Right kidney (tissue), 1 donor: ENCODE measurements at regions not wholly inside any gene's neighbourhood (a gene's known extent, or its start where the extent isn't known, plus 50 kb on each side); places are given as distances from the start of the nearest gene placed in this dataset.

Experiments
- DNase-seq: peaks from one replicate; pipeline ENCODE4 v3.0.0-alpha.2; 2016

GRCh38 chr7:68314208-68314607 lies 1284.1 kb upstream of the AUTS2 start:
- DNase-seq = no peak

- no peak for DNase-seq
These were observed 1280.8 kb upstream of the AUTS2 start for GRCh38 chr7:68317476-68317875.

- DNase-seq = no peak
These were observed 1279.2 kb upstream of the AUTS2 start for GRCh38 chr7:68319061-68319460.

GRCh38 chr7:68321076-68321639 lies 1277.1 kb upstream of the AUTS2 start:
- DNase-seq = peak; percentile 39

- DNase-seq = no peak
These were observed 1276.3 kb upstream of the AUTS2 start for GRCh38 chr7:68321776-68322496.

GRCh38 chr7:68324621-68325020 lies 1273.7 kb upstream of the AUTS2 start:
- DNase-seq = no peak

GRCh38 chr7:68334216-68334615 lies 1264.1 kb upstream of the AUTS2 start:
- DNase-seq = no peak

GRCh38 chr7:68334636-68335272 lies 1263.5 kb upstream of the AUTS2 start:
- no peak for DNase-seq

GRCh38 chr7:68336594-68336993 lies 1261.7 kb upstream of the AUTS2 start:
- DNase-seq = no peak

GRCh38 chr7:68348401-68348800 lies 1249.9 kb upstream of the AUTS2 start:
- DNase-seq = no peak

- no peak for DNase-seq
These were observed 1235.3 kb upstream of the AUTS2 start for GRCh38 chr7:68362745-68363518.

GRCh38 chr7:68364886-68365625 lies 1233.2 kb upstream of the AUTS2 start:
- no peak for DNase-seq

- no peak for DNase-seq
These were observed 1226.3 kb upstream of the AUTS2 start for GRCh38 chr7:68371985-68372384.

- DNase-seq = no peak
These were observed 1222.1 kb upstream of the AUTS2 start for GRCh38 chr7:68376131-68376661.

- DNase-seq = no peak
These were observed 1216.5 kb upstream of the AUTS2 start for GRCh38 chr7:68381731-68382130.

- no peak for DNase-seq
These were observed 1213.7 kb upstream of the AUTS2 start for GRCh38 chr7:68384581-68384980.

- no peak for DNase-seq
These were observed 1205.2 kb upstream of the AUTS2 start for GRCh38 chr7:68393051-68393450.

GRCh38 chr7:68394131-68394530 lies 1204.1 kb upstream of the AUTS2 start:
- no peak for DNase-seq

- no peak for DNase-seq
These were observed 1198.2 kb upstream of the AUTS2 start for GRCh38 chr7:68399991-68400590.

GRCh38 chr7:68400783-68401182 lies 1197.5 kb upstream of the AUTS2 start:
- DNase-seq = no peak

- DNase-seq = no peak
These were observed 1197.0 kb upstream of the AUTS2 start for GRCh38 chr7:68401313-68401712.

- no peak for DNase-seq
These were observed 1191.8 kb upstream of the AUTS2 start for GRCh38 chr7:68406480-68406879.
